ENCODE measurements at regions not wholly inside any gene's neighbourhood (a gene's known extent, or its start where the extent isn't known, plus 50 kb on each side); places are given as distances from the start of the nearest gene placed in this dataset.

- H3K4me1 ChIP-seq (ENCODE audit: insufficient read depth, low read length, severe bottlenecking): no peaks in the 10 kb centered on the region
- no peaks in the 10 kb centered on the region for H3K9me2 ChIP-seq (ENCODE audit: low read depth, low read length)
- H3K27me3 ChIP-seq (ENCODE audit: insufficient read depth, low read length): no peaks in the 10 kb centered on the region
- TF ChIP-seq CTCF (IDR thresholded peaks at IDR 0.05; ENCODE audit: low read length): no peak
- H3F3A ChIP-seq (ENCODE audit: insufficient read depth, low read length): no peaks in the 10 kb centered on the region
- H3K4me3 ChIP-seq (ENCODE audit: low read depth, low read length, poor library complexity, severe bottlenecking): no peak overlapping the region
- no peak overlapping the region for H2AFZ ChIP-seq (ENCODE audit: low read length)
- H3K4me2 ChIP-seq (ENCODE audit: low read length): no peak overlapping the region
- no peaks in the 10 kb centered on the region for H3K79me2 ChIP-seq (ENCODE audit: insufficient read depth, low read length)
- H3K9me3 ChIP-seq (ENCODE audit: low read length): no peaks in the 10 kb centered on the region
- H3K27ac ChIP-seq (ENCODE audit: low read depth, low read length, poor library complexity, severe bottlenecking): no peak overlapping the region
- no peaks in the 10 kb centered on the region for H4K20me1 ChIP-seq (ENCODE audit: insufficient read depth, low read length)
- H3K36me3 ChIP-seq (ENCODE audit: insufficient read depth, low read length): no peaks in the 10 kb centered on the region
- no peak overlapping the region for H3K9ac ChIP-seq (ENCODE audit: low read length)
Measured at GRCh38 chr18:47345291-47345690, 93.8 kb upstream of the SKOR2 start.

GRCh38 chr18:47343291-47343690 is 91.8 kb upstream of the SKOR2 start:
- H3K27me3 ChIP-seq (ENCODE audit: insufficient read depth, low read length): no peaks in the 10 kb centered on the region
- no peaks in the 10 kb centered on the region for H3F3A ChIP-seq (ENCODE audit: insufficient read depth, low read length)
- no peak overlapping the region for H3K27ac ChIP-seq (ENCODE audit: low read depth, low read length, poor library complexity, severe bottlenecking)
- no peaks in the 10 kb centered on the region for H3K9me3 ChIP-seq (ENCODE audit: low read length)
- H4K20me1 ChIP-seq (ENCODE audit: insufficient read depth, low read length): no peaks in the 10 kb centered on the region
- no peak overlapping the region for H3K9ac ChIP-seq (ENCODE audit: low read length)
- TF ChIP-seq CTCF (IDR thresholded peaks at IDR 0.05; ENCODE audit: low read length): no peak
- no peak for TF ChIP-seq EZH2 (IDR thresholded peaks at IDR 0.05; ENCODE audit: borderline replicate concordance, low read length)
- H3K4me3 ChIP-seq (ENCODE audit: low read depth, low read length, poor library complexity, severe bottlenecking): no peak overlapping the region
- H3K36me3 ChIP-seq (ENCODE audit: insufficient read depth, low read length): no peaks in the 10 kb centered on the region
- no peak overlapping the region for H3K4me2 ChIP-seq (ENCODE audit: low read length)
- H3K9me2 ChIP-seq (ENCODE audit: low read depth, low read length): no peaks in the 10 kb centered on the region
- H3K79me2 ChIP-seq (ENCODE audit: insufficient read depth, low read length): no peaks in the 10 kb centered on the region
- no peaks in the 10 kb centered on the region for H3K4me1 ChIP-seq (ENCODE audit: insufficient read depth, low read length, severe bottlenecking)
- no peak overlapping the region for H2AFZ ChIP-seq (ENCODE audit: low read length)

- no peaks in the 10 kb centered on the region for H3K27me3 ChIP-seq (ENCODE audit: insufficient read depth, low read length)
- no peak overlapping the region for H3K9ac ChIP-seq (ENCODE audit: low read length)
- H3K4me1 ChIP-seq (ENCODE audit: insufficient read depth, low read length, severe bottlenecking): no peaks in the 10 kb centered on the region
- H3K79me2 ChIP-seq (ENCODE audit: insufficient read depth, low read length): no peaks in the 10 kb centered on the region
- no peaks in the 10 kb centered on the region for H3K9me2 ChIP-seq (ENCODE audit: low read depth, low read length)
- no peaks in the 10 kb centered on the region for H3K9me3 ChIP-seq (ENCODE audit: low read length)
- H4K20me1 ChIP-seq (ENCODE audit: insufficient read depth, low read length): no peaks in the 10 kb centered on the region
- no peak overlapping the region for H3K4me3 ChIP-seq (ENCODE audit: low read depth, low read length, poor library complexity, severe bottlenecking)
- no peak overlapping the region for H2AFZ ChIP-seq (ENCODE audit: low read length)
- no peaks in the 10 kb centered on the region for H3F3A ChIP-seq (ENCODE audit: insufficient read depth, low read length)
- no peaks in the 10 kb centered on the region for H3K36me3 ChIP-seq (ENCODE audit: insufficient read depth, low read length)
- H3K27ac ChIP-seq (ENCODE audit: low read depth, low read length, poor library complexity, severe bottlenecking): no peak overlapping the region
- no peak for TF ChIP-seq EZH2 (IDR thresholded peaks at IDR 0.05; ENCODE audit: borderline replicate concordance, low read length)
- TF ChIP-seq CTCF (IDR thresholded peaks at IDR 0.05; ENCODE audit: low read length): no peak
- H3K4me2 ChIP-seq (ENCODE audit: low read length): no peak overlapping the region
Measured at GRCh38 chr18:47342566-47342965, 91.1 kb upstream of the SKOR2 start.

Measured in OCI-LY1 (cell line).